ENCODE measurements at regions not wholly inside any gene's neighbourhood (a gene's known extent, or its start where the extent isn't known, plus 50 kb on each side); places are given as distances from the start of the nearest gene placed in this dataset.

GRCh38 chr11:38160433-38160832, 1562.4 kb upstream of the RAG2 start:
- no peak for TF ChIP-seq STAT6 (CRISPR knock-in tag; conservative IDR thresholded peaks at IDR 0.05; ENCODE audit: low read depth)
- no peak for TF ChIP-seq SP1 (CRISPR knock-in tag; conservative IDR thresholded peaks at IDR 0.05)
- no peak for TF ChIP-seq E2F4 (CRISPR knock-in tag; IDR thresholded peaks at IDR 0.05; ENCODE audit: borderline replicate concordance, low read depth)
- no peak for TF ChIP-seq CTCF (IDR thresholded peaks at IDR 0.05)
- TF ChIP-seq ESRRA (CRISPR knock-in tag; IDR thresholded peaks at IDR 0.05; ENCODE audit: borderline replicate concordance) = no peak
- no peak for TF ChIP-seq ATF3 (CRISPR knock-in tag; conservative IDR thresholded peaks at IDR 0.05)
- no peak for TF ChIP-seq RELA (CRISPR knock-in tag; IDR thresholded peaks at IDR 0.05; ENCODE audit: borderline replicate concordance)
- TF ChIP-seq ATF1 (CRISPR knock-in tag; IDR thresholded peaks at IDR 0.05) = no peak
- no peak for TF ChIP-seq ZNF317 (CRISPR knock-in tag; IDR thresholded peaks at IDR 0.05; ENCODE audit: borderline replicate concordance, low read depth)
- TF ChIP-seq ETV6 (CRISPR knock-in tag; IDR thresholded peaks at IDR 0.05) = no peak
- TF ChIP-seq USF2 (CRISPR knock-in tag; IDR thresholded peaks at IDR 0.05) = no peak
- no peak for TF ChIP-seq JUN (CRISPR knock-in tag; IDR thresholded peaks at IDR 0.05)

All from WTC11 (cell line).